ENCODE measurements at regions not wholly inside any gene's neighbourhood (a gene's known extent, or its start where the extent isn't known, plus 50 kb on each side); places are given as distances from the start of the nearest gene placed in this dataset.

- TF ChIP-seq, protein P1, sequence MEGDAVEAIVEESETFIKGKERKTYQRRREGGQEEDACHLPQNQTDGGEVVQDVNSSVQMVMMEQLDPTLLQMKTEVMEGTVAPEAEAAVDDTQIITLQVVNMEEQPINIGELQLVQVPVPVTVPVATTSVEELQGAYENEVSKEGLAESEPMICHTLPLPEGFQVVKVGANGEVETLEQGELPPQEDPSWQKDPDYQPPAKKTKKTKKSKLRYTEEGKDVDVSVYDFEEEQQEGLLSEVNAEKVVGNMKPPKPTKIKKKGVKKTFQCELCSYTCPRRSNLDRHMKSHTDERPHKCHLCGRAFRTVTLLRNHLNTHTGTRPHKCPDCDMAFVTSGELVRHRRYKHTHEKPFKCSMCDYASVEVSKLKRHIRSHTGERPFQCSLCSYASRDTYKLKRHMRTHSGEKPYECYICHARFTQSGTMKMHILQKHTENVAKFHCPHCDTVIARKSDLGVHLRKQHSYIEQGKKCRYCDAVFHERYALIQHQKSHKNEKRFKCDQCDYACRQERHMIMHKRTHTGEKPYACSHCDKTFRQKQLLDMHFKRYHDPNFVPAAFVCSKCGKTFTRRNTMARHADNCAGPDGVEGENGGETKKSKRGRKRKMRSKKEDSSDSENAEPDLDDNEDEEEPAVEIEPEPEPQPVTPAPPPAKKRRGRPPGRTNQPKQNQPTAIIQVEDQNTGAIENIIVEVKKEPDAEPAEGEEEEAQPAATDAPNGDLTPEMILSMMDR (IDR thresholded peaks at IDR 0.05) = no peak
- no peak for TF ChIP-seq POLR2A (IDR thresholded peaks at IDR 0.05)
- no peak for TF ChIP-seq POLR2AphosphoS5 (IDR thresholded peaks at IDR 0.05)
These were observed 277.0 kb downstream of the INHBA start for GRCh38 chr7:41425926-41426325.
